SK-N-SH (cell line): ENCODE measurements at regions not wholly inside any gene's neighbourhood (a gene's known extent, or its start where the extent isn't known, plus 50 kb on each side); places are given as distances from the start of the nearest gene placed in this dataset.

Experiments used
- CTCF ChIA-PET: fragments of 300-600, 350-600 bp; formaldehyde crosslinking; extraction: SDS; loops from one replicate; lab custom pipeline; 2021; lab: Yijun Ruan, JAX
- POLR2A ChIA-PET: fragments of 350-600 bp; sonication (Branson Sonifier 250); formaldehyde crosslinking; extraction: SDS; loops from one replicate; lab custom pipeline; 2020; ENCODE audit warnings: antibody characterized with exemption, inconsistent platforms; lab: Yijun Ruan, JAX
- DNase-seq: peaks from one replicate; pipeline ENCODE4 v3.0.0; 2012
- H2AFZ ChIP-seq: fragments of 200-600 bp; sonication (generic); 2 replicates; pipeline ENCODE4 v1.8.1; 2016; ENCODE audit warnings: antibody characterized with exemption, mild to moderate bottlenecking, low read depth
- H3F3A ChIP-seq: fragments of 200-600 bp; sonication (generic); replicated peaks from 2 replicates; pipeline ENCODE3; 2016; ENCODE audit warnings: antibody characterized with exemption, mild to moderate bottlenecking; ENCODE audit not compliant: insufficient read depth
- H3K27ac ChIP-seq, 2 experiments: fragments of 200-500 bp in 1 of 2; fragments of 200-600 bp in 1 of 2; sonication (Bioruptor generic) in 1 of 2; sonication (generic), shearing (Covaris generic) in 1 of 2; 2 replicates each; pipeline versions ENCODE4 v1.5.1 to v1.6.1; 2014 to 2016; ENCODE audit warnings: low read depth in 2 of 2, inconsistent platforms in 1 of 2, low read length in 1 of 2, mild to moderate bottlenecking in 1 of 2, mixed read lengths in 1 of 2
- H3K27me3 ChIP-seq: fragments of 200-600 bp; sonication (generic), shearing (Covaris generic); 2 replicates; pipeline ENCODE4 v1.6.1; 2016; ENCODE audit warnings: mixed run types; ENCODE audit not compliant: insufficient read depth
- H3K36me3 ChIP-seq, 2 experiments: fragments of 200-500 bp in 1 of 2; fragments of 200-600 bp in 1 of 2; sonication (Bioruptor generic) in 1 of 2; sonication (generic) in 1 of 2; replicated peaks in 1 of 2; 2 replicates each; pipeline versions ENCODE3 to v1.5.1; 2014 to 2016; ENCODE audit warnings: low read length in 1 of 2, mild to moderate bottlenecking in 1 of 2; ENCODE audit not compliant: insufficient read depth in 2 of 2, control insufficient read depth in 1 of 2
- H3K4me1 ChIP-seq, 2 experiments: fragments of 200-500 bp in 1 of 2; fragments of 200-600 bp in 1 of 2; sonication (Bioruptor generic) in 1 of 2; sonication (generic), shearing (Covaris generic) in 1 of 2; 2 replicates each; pipeline versions ENCODE4 v1.5.1 to v1.6.1; 2014 to 2016; ENCODE audit warnings: low read depth in 1 of 2, low read length in 1 of 2, mixed run types in 1 of 2; ENCODE audit not compliant: insufficient read depth in 2 of 2, control insufficient read depth in 1 of 2
- H3K4me2 ChIP-seq: fragments of 200-600 bp; sonication (generic), shearing (Covaris generic); 2 replicates; pipeline ENCODE4 v1.6.1; 2017; ENCODE audit warnings: mixed run types
- H3K4me3 ChIP-seq, 2 experiments: fragments of 200-500 bp in 1 of 2; fragments of 200-600 bp in 1 of 2; sonication (Bioruptor generic) in 1 of 2; sonication (generic), shearing (Covaris generic) in 1 of 2; 2 replicates each; pipeline versions ENCODE4 v1.5.1 to v1.8.1; 2014 to 2016; ENCODE audit warnings: low read depth in 2 of 2, inconsistent platforms in 1 of 2, low read length in 1 of 2, mild to moderate bottlenecking in 1 of 2, mixed read lengths in 1 of 2, moderate library complexity in 1 of 2
- H3K79me2 ChIP-seq: fragments of 200-600 bp; sonication (generic); 2 replicates; pipeline ENCODE4 v1.8.1; 2017; ENCODE audit warnings: mild to moderate bottlenecking; ENCODE audit not compliant: insufficient read depth
- H3K9ac ChIP-seq: fragments of 200-600 bp; sonication (generic); 2 replicates; pipeline ENCODE4 v1.6.1; 2017; ENCODE audit warnings: mixed run types
- H3K9me2 ChIP-seq: fragments of 200-600 bp; sonication (generic); 2 replicates; pipeline ENCODE4 v1.6.1; 2017; ENCODE audit warnings: mixed run types
- H3K9me3 ChIP-seq: fragments of 200-600 bp; sonication (generic); 2 replicates; pipeline ENCODE4 v1.6.1; 2017; ENCODE audit warnings: mixed run types, mild to moderate bottlenecking, moderate library complexity
- H4K20me1 ChIP-seq: fragments of 200-600 bp; sonication (generic); 2 replicates; pipeline ENCODE4 v1.6.1; 2017; ENCODE audit warnings: mild to moderate bottlenecking, mixed run types; ENCODE audit not compliant: insufficient read depth
- EP300 ChIP-seq, 2 experiments: IDR thresholded peaks; 2 replicates each; pipeline versions ENCODE4 v1.4.0 to v1.6.1; 2012; ENCODE audit warnings: borderline replicate concordance in 1 of 2, low read depth in 1 of 2, low read length in 1 of 2
- EZH2phosphoT487 ChIP-seq: fragments of 200-600 bp; sonication (generic); IDR thresholded peaks from 2 replicates; pipeline ENCODE4 v1.6.1; 2017; ENCODE audit warnings: low read depth, mixed run types, mild to moderate bottlenecking, antibody characterized with exemption, moderate library complexity, borderline replicate concordance
- FOSL2 ChIP-seq: IDR thresholded peaks from 2 replicates; pipeline ENCODE4 v1.4.0; 2012; ENCODE audit warnings: low read depth, mild to moderate bottlenecking, moderate library complexity, borderline replicate concordance
- FOXM1 ChIP-seq: IDR thresholded peaks from 2 replicates; pipeline ENCODE4 v1.4.0; 2012; ENCODE audit warnings: low read depth, mild to moderate bottlenecking
- JUND ChIP-seq: IDR thresholded peaks from 2 replicates; pipeline ENCODE4 v1.4.0; 2012
- MXI1 ChIP-seq: IDR thresholded peaks from 2 replicates; pipeline ENCODE4 v1.6.1; 2012; ENCODE audit warnings: mild to moderate bottlenecking, low read depth, low read length, improper control_type of control experiment
- POLR2AphosphoS5 ChIP-seq: IDR thresholded peaks from 2 replicates; pipeline ENCODE4 v1.6.1; 2012; ENCODE audit warnings: low read depth, low read length
- RAD21 ChIP-seq: IDR thresholded peaks from 2 replicates; pipeline ENCODE4 v1.6.1; 2012; ENCODE audit warnings: mild to moderate bottlenecking, low read length
- RFX5 ChIP-seq: IDR thresholded peaks from 2 replicates; pipeline ENCODE4 v1.6.1; 2012; ENCODE audit warnings: mild to moderate bottlenecking, improper control_type of control experiment, low read length
- SIN3A ChIP-seq: IDR thresholded peaks from 2 replicates; pipeline ENCODE4 v1.6.1; 2012; ENCODE audit warnings: low read depth, mild to moderate bottlenecking, low read length, moderate library complexity, borderline replicate concordance
- TAF1 ChIP-seq: IDR thresholded peaks from 2 replicates; pipeline ENCODE4 v1.6.1; 2012; ENCODE audit warnings: low read depth, mild to moderate bottlenecking, low read length, moderate library complexity, borderline replicate concordance
- WGBS: methylation state at CpG from one replicate; pipeline ENCODE4 v1.1.6; 2017; ENCODE audit warnings: low lambda C conversion rate; 5-methylcytosine and 5-hydroxymethylcytosine counted together
- TF ChIP-seq, protein P1 (sequence below): IDR thresholded peaks from 2 replicates; pipeline ENCODE4 v1.4.0; 2012; ENCODE audit warnings: low read depth, borderline replicate concordance
- TF ChIP-seq, protein P2 (sequence below): IDR thresholded peaks from 2 replicates; pipeline ENCODE4 v1.6.1; 2012; ENCODE audit warnings: mild to moderate bottlenecking, low read depth, low read length, moderate library complexity
- TF ChIP-seq, protein P3 (sequence below): IDR thresholded peaks from 2 replicates; pipeline ENCODE4 v1.4.0; 2012; ENCODE audit warnings: low read depth, borderline replicate concordance

DNA sequence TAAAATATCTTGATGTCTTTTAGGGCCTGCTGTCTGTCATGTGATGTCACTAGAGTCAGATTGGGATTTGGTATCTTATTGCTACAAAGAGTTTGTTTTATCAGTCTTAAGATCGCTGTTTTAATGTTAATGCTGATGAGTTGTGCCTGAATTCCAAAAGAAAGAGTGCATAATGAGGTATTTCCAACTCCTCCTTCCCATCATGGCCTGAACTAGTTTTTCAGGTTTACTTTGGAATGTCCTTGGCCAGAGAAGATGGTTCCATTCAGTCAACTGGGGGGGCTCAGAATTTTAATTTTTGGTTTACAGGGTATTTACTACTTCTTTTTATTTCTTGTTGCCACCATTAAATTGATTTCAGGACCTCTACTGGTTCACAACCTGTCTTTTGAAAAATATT, 74.3 kb upstream of the MARCHF11 start:
- Histone ChIP-seq H3K27ac (no peak overlapping the region), H3F3A (no peaks in the 10 kb centered on the region), H2AFZ (no peak overlapping the region), H3K9me3 (no peaks in the 10 kb centered on the region; the same call in 1 of the 2 replicates), H3K36me3 (no peaks in the 10 kb centered on the region), H3K27me3 (no peaks in the 10 kb centered on the region), H3K9ac (no peak overlapping the region), H3K9me2 (no peaks in the 10 kb centered on the region), H3K4me3 (no peak overlapping the region), H3K79me2 (no peaks in the 10 kb centered on the region), H3K4me1 (no peaks in the 10 kb centered on the region), H3K4me2 (no peak overlapping the region), H4K20me1 (no peaks in the 10 kb centered on the region)
- DNase-seq, result no peak
- ChIA-PET POLR2A (no interaction called here), CTCF (no interaction called here)
- WGBS, result 4% methylated on average over 1 of the region's 1 CpG
- TF ChIP-seq FOXM1 (no peak), MXI1 (no peak), TAF1 (no peak), FOSL2 (no peak), EZH2phosphoT487 (no peak), JUND (no peak), SIN3A (no peak), POLR2AphosphoS5 (no peak), RFX5 (no peak), RAD21 (no peak), EP300 (IDR thresholded peaks at IDR 0.05; ENCODE audit: borderline replicate concordance in 1 of 2, low read depth in 1 of 2, low read length in 1 of 2) (no peak)
- TF ChIP-seq, protein P1, sequence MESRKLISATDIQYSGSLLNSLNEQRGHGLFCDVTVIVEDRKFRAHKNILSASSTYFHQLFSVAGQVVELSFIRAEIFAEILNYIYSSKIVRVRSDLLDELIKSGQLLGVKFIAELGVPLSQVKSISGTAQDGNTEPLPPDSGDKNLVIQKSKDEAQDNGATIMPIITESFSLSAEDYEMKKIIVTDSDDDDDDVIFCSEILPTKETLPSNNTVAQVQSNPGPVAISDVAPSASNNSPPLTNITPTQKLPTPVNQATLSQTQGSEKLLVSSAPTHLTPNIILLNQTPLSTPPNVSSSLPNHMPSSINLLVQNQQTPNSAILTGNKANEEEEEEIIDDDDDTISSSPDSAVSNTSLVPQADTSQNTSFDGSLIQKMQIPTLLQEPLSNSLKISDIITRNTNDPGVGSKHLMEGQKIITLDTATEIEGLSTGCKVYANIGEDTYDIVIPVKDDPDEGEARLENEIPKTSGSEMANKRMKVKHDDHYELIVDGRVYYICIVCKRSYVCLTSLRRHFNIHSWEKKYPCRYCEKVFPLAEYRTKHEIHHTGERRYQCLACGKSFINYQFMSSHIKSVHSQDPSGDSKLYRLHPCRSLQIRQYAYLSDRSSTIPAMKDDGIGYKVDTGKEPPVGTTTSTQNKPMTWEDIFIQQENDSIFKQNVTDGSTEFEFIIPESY, result no peak
- TF ChIP-seq, protein P2, sequence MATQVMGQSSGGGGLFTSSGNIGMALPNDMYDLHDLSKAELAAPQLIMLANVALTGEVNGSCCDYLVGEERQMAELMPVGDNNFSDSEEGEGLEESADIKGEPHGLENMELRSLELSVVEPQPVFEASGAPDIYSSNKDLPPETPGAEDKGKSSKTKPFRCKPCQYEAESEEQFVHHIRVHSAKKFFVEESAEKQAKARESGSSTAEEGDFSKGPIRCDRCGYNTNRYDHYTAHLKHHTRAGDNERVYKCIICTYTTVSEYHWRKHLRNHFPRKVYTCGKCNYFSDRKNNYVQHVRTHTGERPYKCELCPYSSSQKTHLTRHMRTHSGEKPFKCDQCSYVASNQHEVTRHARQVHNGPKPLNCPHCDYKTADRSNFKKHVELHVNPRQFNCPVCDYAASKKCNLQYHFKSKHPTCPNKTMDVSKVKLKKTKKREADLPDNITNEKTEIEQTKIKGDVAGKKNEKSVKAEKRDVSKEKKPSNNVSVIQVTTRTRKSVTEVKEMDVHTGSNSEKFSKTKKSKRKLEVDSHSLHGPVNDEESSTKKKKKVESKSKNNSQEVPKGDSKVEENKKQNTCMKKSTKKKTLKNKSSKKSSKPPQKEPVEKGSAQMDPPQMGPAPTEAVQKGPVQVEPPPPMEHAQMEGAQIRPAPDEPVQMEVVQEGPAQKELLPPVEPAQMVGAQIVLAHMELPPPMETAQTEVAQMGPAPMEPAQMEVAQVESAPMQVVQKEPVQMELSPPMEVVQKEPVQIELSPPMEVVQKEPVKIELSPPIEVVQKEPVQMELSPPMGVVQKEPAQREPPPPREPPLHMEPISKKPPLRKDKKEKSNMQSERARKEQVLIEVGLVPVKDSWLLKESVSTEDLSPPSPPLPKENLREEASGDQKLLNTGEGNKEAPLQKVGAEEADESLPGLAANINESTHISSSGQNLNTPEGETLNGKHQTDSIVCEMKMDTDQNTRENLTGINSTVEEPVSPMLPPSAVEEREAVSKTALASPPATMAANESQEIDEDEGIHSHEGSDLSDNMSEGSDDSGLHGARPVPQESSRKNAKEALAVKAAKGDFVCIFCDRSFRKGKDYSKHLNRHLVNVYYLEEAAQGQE, result no peak
- TF ChIP-seq, protein P3, sequence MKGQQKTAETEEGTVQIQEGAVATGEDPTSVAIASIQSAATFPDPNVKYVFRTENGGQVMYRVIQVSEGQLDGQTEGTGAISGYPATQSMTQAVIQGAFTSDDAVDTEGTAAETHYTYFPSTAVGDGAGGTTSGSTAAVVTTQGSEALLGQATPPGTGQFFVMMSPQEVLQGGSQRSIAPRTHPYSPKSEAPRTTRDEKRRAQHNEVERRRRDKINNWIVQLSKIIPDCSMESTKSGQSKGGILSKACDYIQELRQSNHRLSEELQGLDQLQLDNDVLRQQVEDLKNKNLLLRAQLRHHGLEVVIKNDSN, result no peak
